HG03097 (cell line): ENCODE measurements at regions not wholly inside any gene's neighbourhood (a gene's known extent, or its start where the extent isn't known, plus 50 kb on each side); places are given as distances from the start of the nearest gene placed in this dataset.
"Not testable (repeated sequence)": the region's sequence is repeated elsewhere in the genome, so short reads cannot be mapped to it uniquely, and the experiment has no call there.

ENCODE experiments used
- ATAC-seq: cut with Tn5 transposase; IDR thresholded peaks from one replicate; pipeline ENCODE4 v1.9.1; 2021; ENCODE audit not compliant: unreplicated experiment, low FRiP score

DNA sequence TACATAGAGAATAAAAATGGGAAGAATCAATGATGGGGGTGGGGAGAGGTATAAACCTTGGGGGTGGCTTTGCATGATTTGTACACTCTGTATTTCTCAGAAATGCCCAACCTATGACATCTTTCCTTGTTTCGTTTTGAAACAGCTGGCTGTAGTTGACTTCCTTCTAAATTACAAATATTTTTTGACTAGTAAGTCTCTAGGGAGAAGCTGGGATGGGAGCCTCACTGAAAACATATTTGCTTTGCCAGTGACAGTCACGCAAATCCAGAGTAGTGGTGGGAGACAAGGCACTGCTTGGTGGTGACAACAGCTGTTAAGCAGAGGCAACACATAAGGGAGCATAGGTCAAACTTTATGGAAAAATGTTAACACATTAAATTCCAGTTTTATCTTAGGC is 440.5 kb downstream of the SEMA3D start:
- ATAC-seq: no peak

DNA sequence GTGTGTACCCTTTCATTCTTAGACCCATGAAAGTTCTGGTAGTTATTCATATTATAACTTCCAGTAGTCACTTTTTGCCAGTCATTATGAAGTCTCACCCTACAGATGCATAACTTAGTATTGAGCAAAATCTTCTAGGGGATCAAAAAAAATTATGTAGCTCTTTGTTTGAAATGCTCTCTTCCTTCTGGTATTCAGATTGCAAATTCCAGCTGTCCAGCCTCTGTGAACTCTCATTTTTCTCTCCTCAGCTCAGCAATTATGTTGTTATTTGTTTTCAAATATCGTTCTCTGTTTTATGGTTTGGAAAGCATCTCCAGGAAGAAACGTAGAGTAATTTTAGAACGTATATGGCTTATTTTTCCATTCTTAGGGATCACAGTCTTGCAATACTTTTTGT is 442.5 kb downstream of the SEMA3D start:
- ATAC-seq: no peak

DNA sequence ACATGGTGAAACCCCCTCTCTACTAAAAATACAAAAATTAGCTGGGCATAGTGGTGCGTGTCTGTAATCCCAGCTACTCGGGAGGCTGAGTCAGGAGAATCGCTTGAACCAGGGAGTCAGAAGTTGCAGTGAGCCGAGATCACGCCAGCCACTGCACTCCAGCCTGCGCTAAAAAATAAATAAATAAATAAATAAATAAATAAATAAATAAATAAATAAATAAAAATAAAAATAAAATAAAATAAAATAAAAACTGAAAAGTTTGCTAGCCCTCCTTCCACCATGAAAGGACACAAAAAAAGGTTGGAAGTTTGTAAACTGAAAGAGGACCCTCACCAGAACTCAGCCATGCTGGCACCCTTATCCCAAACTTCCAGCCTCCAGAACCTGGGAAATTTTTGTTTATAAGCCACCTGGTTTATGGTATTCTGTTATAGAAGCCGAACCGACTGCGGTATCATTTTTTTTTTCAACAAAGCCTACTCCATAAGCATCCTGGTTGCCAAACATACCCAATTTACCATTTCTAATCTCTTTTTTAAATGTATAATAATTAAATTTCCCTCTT is 448.2 kb downstream of the SEMA3D start:
- no peak for ATAC-seq

DNA sequence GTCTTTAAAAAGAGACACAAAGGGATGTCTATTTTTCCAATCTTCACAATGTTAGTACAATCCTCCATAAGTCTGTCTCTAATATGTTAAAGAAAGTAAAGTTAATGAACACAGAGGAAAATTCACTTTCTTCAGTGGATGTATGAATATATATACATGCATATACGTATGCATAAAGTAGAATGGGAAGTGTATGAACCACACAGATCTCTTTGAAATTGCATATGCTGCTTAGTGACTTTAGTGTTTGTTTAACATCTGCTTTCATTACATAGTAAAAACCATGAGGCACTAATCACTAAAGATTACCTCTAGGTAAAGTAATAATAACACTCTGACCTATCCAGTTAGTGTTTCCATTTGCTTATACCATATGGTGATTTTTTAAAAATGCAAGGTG is 451.2 kb downstream of the SEMA3D start:
- no peak for ATAC-seq

DNA sequence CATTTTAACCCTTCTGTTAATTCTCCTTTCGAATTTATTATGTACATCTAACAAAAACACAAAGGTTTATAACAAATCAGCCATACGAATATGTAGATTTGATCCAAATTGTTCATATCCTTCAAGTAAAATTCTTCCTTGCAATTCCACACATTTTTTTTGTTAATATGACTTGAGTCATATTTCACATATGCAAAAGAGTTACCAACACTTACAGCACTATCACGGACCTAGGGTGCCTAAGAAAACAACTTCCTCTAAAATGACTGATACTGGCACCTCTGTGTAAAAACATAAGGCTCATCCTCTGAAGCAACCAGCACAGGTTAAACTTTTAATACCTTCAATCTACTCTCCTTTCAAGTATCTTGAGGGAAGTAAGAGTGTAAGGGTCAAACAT is 451.8 kb downstream of the SEMA3D start:
- no peak for ATAC-seq

DNA sequence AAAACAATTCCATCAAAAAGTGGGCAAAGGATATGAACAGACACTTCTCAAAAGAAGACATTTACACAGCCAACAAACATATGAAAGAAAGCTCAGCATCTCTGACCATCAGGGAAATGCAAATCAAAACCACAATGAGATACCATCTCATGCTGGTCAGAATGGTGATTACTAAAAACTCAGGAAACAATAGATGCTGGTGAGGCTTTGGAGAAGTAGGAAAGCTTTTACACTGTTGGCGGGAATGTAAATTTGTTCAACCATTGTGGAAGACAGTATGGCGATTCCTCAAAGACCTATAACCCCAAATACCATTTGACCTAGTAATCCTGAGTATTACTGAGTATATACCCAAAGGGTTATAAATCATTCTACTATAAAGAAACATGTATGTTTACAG is 452.9 kb downstream of the SEMA3D start:
- ATAC-seq: not testable (repeated sequence)

DNA sequence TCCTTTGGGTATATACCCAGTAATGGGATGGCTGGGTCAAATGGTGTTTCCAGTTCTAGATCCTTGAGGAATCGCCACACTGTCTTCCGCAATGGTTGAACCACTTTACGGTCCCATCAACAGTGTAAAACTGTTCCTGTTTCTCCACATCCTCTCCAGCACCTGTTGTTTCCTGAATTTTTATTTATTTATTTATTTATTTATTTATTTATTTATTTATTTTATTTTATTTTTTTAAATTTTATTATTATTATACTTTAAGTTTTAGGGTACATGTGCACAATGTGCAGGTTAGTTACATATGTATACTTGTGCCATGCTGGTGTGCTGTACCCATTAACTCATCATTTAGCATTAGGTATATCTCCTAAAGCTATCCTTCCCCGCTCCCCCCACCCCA is 456.0 kb downstream of the SEMA3D start:
- ATAC-seq: not testable (repeated sequence)

DNA sequence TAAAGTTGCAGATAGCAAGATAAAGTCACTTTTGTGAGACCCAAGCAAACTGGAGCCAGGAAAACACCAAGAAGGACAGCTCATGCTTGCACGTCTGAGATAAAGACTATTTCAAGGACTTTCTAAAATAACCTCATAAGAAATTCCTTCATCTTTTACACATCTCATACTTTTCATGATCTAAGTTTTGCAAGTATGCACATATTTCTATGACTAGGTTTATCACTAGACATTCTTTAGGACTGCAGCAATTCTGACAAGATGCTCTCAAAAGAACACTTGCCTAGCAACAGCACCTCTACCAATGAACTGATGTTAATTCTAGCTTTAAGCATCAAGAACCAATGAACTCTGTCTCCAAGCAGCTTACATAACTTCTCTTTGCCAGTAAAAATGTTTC is 457.6 kb downstream of the SEMA3D start:
- ATAC-seq: no peak

DNA sequence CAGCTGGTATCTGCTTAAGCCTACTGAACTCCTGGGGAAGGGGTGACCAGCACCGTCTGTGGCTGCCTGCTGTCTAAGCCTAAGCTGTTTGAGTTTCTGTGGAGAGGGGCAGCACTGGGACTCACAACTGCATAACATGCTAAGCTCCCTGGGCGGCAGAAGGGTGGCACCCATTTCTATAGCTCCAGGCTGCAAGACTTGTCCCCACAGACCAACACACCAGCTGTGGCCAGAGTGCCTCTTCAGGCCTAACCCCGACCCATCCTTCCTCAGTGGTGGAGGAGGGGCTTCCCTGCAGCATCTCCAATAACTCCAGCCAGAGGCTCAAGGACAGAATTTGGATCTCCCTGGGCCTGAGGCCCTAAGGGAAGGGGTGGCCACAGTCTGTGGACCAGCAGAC is 464.1 kb downstream of the SEMA3D start:
- ATAC-seq: no peak

DNA sequence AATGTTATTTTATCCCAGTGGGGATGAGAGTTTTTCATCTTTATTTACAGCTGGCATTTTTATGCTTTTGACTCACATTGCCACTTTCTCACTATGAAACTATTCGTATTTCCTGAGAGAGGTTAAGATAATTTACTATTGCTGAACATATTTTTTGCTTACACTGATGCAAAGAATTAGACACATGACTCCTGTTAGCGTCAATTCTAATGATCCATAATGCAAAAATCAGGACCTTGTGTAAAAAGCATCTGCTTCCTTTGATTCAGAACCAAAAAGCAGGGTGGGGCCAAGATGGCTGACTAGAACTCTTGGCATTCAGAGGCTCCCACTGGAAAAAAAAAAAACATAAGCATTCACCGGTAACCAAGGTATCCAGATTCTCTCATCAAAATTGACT is 464.8 kb downstream of the SEMA3D start:
- ATAC-seq: no peak

DNA sequence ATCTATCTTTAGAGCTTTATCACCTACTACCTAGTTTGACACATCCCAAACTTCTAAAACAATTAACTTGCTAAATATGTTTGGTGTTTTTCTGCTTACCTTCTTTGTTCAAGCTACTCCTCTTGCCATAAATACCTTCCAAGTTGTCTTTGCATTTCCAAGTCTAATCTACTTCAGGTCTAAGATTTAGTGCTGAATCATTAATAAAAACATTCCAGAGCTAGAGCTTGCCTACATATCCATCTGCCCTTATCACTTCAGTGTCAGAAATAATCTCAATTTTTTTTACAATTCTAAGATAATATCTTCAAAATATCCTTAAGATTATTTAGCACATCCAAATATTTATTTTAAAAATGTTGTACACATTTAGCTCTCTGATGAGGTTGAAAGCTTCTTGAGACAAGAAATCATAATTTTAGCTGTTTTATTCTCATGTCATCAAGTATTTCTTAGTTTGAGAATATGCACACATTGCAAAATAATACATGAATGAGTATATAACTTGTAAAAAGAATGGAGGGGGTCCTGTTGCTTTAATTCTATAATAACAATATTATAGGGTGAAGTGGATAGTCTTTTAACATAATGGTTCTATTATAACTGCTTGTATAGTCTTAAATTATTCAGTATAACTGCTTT is 466.3 kb downstream of the SEMA3D start:
- no peak for ATAC-seq

DNA sequence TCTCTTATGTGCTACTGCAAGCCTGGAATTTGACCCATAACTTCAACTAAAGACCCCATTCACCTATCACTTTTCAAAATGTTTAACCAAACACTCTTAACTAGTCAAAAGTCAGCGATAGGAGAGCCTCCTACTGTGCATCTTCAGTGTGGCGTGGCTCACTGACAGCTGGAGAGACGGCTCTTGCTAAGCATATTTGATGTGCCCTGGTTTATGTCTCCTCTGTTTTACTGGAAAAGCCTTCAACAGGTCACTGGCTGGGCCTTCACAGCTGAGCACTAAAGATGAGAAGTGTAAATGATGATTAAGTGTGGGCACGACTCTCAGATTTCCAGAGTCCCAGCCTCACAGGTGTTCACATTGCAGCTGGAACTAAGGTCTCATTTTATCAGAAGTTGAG is 472.1 kb downstream of the SEMA3D start:
- no peak for ATAC-seq

DNA sequence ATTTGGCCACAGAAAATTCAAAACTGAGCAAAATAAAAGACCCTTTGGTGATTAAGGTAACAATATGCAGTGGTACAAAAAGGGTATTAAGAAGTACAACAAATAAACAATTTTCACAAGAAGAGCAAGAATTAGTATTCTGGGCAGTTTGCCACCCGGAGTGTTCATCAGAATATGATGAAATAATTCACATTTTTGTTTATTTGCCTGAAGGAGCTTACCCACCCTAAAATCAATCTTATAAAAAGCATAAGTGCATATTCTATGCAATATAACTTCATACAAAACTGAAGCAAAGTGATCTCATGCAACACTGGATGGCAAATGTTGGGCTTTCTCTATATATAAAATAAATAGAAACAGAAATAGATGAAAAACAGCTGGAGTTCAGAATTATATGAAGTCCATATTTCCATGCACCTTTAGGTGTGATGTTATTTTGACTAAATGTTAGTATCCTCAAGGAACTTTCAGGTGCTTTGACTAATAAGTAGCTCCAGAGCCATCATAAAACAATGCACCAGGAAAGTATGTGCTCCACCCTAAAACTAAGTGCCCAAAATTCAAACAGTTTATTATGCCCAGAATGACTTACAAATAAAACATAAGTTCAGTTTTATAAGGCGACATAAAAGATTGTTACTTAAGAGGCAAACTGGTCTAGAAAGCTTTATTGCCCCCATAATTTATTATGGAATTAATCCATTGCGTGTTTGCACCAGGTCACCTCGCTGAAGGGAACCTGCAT is 474.3 kb downstream of the SEMA3D start:
- no peak for ATAC-seq

DNA sequence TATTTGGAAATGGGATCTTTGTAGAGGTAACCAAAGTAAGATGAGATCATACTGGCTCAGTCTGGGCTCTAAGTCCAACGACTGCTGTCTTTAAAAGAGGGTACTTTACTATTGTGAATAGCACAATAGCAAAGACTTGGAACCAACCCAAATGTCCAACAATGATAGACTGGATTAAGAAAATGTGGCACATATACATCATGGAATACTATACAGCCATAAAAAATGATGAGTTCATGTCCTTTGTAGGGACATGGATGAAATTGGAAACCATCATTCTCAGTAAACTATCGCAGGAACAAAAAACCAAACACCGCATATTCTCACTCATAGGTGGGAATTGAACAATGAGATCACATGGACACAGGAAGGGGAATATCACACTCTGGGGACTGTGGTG is 476.3 kb downstream of the SEMA3D start:
- not testable (repeated sequence) for ATAC-seq

DNA sequence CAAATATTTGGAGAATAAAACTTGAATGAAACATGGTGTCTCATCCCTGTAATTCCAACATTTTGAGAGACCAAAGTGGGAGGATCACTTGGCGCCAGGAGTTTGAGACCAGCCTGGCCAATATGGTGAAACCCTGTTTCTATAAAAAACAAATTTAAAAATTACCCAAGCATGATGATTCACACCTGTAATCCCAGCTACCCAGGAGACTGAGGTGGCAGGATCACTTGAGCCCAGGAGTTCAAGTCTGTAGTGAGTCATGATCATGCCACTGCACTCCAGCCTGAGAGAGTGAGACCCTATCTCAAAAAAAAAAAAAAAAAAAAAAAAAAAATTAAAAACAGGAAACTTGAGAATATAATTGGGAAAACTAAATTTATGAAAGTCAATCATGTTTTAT is 481.1 kb downstream of the SEMA3D start:
- ATAC-seq: no peak

DNA sequence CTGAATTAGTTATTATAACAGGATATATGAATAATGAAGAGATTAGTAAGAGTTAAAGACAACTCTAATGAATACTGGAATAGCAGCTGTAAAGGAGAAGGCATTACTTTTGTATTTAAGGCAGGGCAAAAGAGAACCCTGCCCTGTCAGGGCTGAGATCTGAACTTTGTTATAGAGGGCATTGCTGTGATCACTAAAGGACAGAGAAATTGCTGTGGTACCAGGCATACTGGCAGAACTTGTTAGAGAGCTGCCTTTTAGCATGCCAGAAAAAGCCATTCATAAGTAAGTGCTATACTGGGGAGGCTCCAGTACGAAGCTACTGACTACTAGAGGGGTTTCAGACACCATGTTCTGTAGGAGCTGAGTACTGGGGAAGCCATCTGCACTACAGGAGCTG is 481.8 kb downstream of the SEMA3D start:
- no peak for ATAC-seq

DNA sequence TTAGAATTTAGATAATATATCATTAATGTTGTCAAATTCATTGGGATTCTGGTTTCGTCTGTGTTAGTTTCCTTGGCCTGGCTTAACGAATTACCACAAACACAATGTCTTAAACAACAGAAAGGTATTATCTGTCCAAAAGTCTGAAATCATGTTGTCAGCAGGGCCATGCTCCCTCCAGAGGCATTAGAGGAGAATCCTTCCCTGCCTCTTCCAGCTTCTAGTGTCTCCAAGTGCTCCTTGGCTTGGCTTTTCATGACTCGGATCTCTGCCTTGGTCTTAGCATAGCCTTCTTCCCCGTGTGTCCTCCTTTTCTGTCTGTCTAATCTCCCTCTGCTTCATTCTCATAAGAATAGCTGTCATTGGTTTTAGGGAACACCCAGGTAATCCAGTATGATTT is 482.5 kb downstream of the SEMA3D start:
- ATAC-seq: no peak

DNA sequence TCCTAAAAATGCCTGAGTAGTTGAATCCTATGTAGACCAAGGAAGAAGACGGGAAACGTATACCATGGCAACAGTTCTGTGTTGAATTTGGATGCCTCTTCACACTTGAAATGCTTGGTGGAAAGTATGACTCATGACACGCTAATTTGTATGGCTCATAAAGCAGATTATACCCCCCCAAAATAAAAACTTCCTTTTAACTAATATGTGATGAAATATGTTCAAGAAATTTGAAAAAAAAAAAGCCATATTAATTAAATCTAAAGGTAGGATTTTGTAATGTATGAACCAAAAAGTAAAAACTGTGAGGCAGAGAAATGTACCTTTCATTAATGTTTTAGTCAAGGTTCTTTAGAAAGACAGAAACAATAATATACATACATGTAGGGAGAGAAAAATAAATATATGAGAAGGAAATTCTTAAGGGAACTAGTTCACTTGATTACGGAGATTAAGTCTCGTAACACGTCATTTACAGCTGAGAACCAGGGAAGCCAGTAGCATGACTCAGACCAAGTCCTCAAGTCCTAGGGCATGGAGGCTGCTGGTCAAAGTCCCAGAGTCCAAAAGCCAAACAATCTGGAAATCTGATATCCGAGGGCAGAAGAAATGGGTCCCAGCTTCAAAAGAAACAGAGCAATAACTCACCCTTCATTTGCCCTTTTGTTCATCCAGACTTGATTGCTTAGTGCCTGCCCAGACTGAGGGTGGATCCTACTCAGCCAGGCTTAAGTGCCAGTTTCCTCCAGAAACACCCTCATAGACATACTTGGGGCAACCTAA is 485.1 kb downstream of the SEMA3D start:
- ATAC-seq: no peak

DNA sequence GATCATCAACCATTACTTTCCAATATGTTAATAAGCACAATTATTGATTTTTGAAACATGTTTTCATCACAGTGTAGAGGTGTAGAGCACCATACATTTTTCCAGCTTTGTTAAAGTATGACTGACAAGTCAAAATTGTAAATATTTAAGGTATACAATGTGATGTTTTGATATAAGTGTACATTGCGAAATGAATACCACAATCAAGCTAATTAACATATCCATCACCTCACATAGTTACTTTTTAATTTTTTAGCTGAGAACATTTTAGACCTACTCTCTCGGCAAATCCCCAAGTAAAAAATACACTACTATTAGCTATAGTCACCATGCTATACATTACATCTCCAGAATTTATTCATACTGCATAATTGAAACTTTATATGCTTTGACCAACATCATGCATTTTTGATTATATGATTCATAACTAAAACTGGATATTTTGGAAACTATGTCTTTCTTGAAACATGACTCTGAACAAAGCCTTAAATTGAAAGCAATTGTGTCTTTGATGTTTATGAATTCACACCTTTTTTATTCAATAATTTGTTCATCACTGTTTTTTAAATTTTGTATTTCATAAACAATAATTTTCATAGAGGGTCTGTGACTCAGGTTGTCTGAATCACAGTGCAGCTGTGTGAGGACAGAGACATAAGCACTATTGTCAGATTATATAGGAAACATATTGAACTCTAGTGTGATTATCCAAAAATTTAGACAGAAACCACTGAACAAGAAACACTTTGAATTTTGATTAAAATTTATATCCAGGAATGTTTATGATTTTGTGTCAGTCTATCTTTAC is 486.1 kb downstream of the SEMA3D start:
- no peak for ATAC-seq

DNA sequence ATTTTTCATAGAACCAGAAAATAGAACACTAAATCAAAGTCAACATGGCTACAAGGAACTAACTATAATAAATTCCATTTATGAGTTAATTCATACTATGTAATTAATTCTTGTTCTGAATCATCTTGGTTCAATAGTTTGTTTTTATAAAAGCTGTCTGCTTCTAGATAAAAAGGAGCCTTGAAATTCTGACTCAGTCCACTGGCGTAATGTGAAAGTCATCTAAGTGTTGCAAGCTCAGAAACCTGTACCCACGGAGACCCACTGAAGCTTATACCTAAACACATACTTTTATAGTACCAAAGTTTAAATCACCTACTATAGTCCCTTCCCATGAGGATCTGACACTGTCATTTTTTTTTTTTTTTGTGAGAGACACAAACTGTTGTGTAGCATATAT is 489.4 kb downstream of the SEMA3D start:
- no peak for ATAC-seq

DNA sequence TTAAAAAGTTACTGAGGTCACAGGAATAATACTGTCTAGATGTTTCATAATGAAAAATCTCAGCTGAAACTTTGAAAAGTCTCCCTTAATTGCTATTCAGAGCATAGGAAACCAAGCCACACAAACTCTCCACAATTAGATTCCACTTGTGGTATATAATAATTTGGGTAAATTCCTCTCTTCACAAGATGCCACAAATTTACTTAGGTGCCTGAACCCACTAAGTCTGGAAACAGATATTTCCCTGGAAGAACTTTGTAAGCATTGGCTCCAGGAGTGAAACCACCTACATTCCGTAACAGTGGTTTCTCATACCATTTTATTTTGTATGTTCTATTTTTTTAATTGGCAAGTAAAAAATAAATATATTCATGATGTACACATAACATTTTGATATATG is 493.4 kb downstream of the SEMA3D start:
- no peak for ATAC-seq
